GM23338 (cell line): ENCODE measurements at regions not wholly inside any gene's neighbourhood (a gene's known extent, or its start where the extent isn't known, plus 50 kb on each side); places are given as distances from the start of the nearest gene placed in this dataset.

Experiments
- CREB1 ChIP-seq: fragments of 250-450 bp; sonication (Bioruptor Pico); IDR thresholded peaks from 2 replicates; pipeline ENCODE4 v1.5.0; 2020; ENCODE audit warnings: low read depth, mild to moderate bottlenecking, moderate library complexity
- CTCF ChIP-seq, 2 experiments: fragments of 200-600 bp in 1 of 2; sonication (generic) in 1 of 2; conservative IDR thresholded peaks; 2 replicates each; pipeline versions ENCODE4 v1.5.1 to v1.6.1; 2016 to 2017; ENCODE audit warnings: antibody characterized with exemption in 2 of 2, low read depth in 2 of 2, mild to moderate bottlenecking in 2 of 2, moderate library complexity in 1 of 2
- ETS1 ChIP-seq: IDR thresholded peaks from 2 replicates; pipeline ENCODE4 v1.6.1; 2016; ENCODE audit warnings: antibody characterized with exemption
- EZH2 ChIP-seq: fragments of 200-600 bp; sonication (generic); IDR thresholded peaks from one replicate; pipeline ENCODE4 v1.8.0; 2017; ENCODE audit warnings: antibody characterized with exemption, mild to moderate bottlenecking, low read depth; ENCODE audit not compliant: unreplicated experiment
- EZH2phosphoT487 ChIP-seq: fragments of 200-600 bp; sonication (generic); IDR thresholded peaks from one replicate; pipeline ENCODE4 v1.8.1; 2018; ENCODE audit warnings: antibody characterized with exemption; ENCODE audit not compliant: unreplicated experiment
- JUNB ChIP-seq: IDR thresholded peaks from one replicate; pipeline ENCODE4 v1.6.1; 2016; ENCODE audit warnings: antibody characterized with exemption; ENCODE audit not compliant: unreplicated experiment
- POLR2AphosphoS5 ChIP-seq: IDR thresholded peaks from 2 replicates; pipeline ENCODE4 v1.6.1; 2016; ENCODE audit warnings: antibody characterized with exemption, low read depth
- REST ChIP-seq: IDR thresholded peaks from one replicate; pipeline ENCODE4 v1.6.1; 2018; ENCODE audit warnings: antibody characterized with exemption; ENCODE audit not compliant: unreplicated experiment
- STAT1 ChIP-seq: IDR thresholded peaks from one replicate; pipeline ENCODE4 v1.6.1; 2016; ENCODE audit warnings: antibody characterized with exemption; ENCODE audit not compliant: unreplicated experiment
- ZNF462 ChIP-seq: fragments of 250-450 bp; sonication (Bioruptor Pico); IDR thresholded peaks from 2 replicates; pipeline ENCODE4 v1.5.0; 2020; ENCODE audit warnings: mild to moderate bottlenecking, moderate library complexity

GRCh38 chr2:18959200-18959599 is 369.8 kb upstream of the NT5C1B start:
- no peak for TF ChIP-seq CTCF (conservative IDR thresholded peaks at IDR 0.05; ENCODE audit: low read depth in 2 of 2)
- no peak for TF ChIP-seq EZH2
- no peak for TF ChIP-seq POLR2AphosphoS5
- TF ChIP-seq EZH2phosphoT487, result no peak
- TF ChIP-seq JUNB, result no peak
- no peak for TF ChIP-seq ETS1
- no peak for TF ChIP-seq CREB1 (CRISPR knock-in tag)
- TF ChIP-seq REST, result no peak
- no peak for TF ChIP-seq ZNF462 (CRISPR knock-in tag)
- no peak for TF ChIP-seq STAT1
